Breast epithelium (tissue), 3 donors: ENCODE measurements at regions not wholly inside any gene's neighbourhood (a gene's known extent, or its start where the extent isn't known, plus 50 kb on each side); places are given as distances from the start of the nearest gene placed in this dataset.

Experiments
- CTCF ChIP-seq, 3 donors: fragments of 450-650 bp; IDR thresholded peaks; one replicate each; pipeline ENCODE4 v1.5.1; 2016 to 2017; ENCODE audit warnings: antibody characterized with exemption in 3 of 3, mild to moderate bottlenecking in 3 of 3, moderate library complexity in 3 of 3
- POLR2A ChIP-seq: fragments of 450-650 bp; IDR thresholded peaks from one replicate; pipeline ENCODE4 v1.6.1; 2016; ENCODE audit warnings: antibody characterized with exemption, mild to moderate bottlenecking, moderate library complexity

GRCh38 chr2:200170221-200170620, 136.3 kb upstream of the SPATS2L start:
- TF ChIP-seq CTCF (IDR thresholded peaks at IDR 0.05) (no peak), POLR2A (no peak)
